Stimulated activated CD8-positive, alpha-beta memory T cell treated with anti-CD3 and anti-CD28 coated beads, Interleukin-2, amount 100 ng/mL, for 1 hour (primary cell): ENCODE measurements at regions not wholly inside any gene's neighbourhood (a gene's known extent, or its start where the extent isn't known, plus 50 kb on each side); places are given as distances from the start of the nearest gene placed in this dataset.
"Not testable (repeated sequence)": the region's sequence is repeated elsewhere in the genome, so short reads cannot be mapped to it uniquely, and the experiment has no call there.

Experiments used
- DNase-seq, 2 donors: peaks; one replicate each; pipeline ENCODE4 v3.0.0-alpha.2; 2020; ENCODE audit warnings: low read depth in 2 of 2

DNA sequence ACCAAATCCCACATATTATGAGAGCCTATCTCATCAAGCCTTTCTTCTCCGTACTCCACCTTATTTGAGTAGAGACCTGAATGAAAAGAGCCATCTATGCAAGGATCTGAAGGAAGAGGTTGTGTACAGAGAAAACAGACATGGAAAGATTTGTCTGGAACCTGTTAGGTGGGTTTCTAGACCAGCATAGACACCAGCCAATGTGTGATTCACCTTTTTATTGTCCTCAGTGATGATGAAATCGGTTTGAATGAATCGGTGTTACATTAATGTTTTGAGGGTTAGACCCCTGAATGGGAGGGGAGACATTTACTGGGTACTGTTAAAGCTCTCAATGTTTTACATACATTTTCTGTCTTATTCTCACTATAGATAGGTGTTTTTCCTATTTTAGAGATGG, 223.6 kb downstream of the NMUR2 start:
- DNase-seq, result no peak

DNA sequence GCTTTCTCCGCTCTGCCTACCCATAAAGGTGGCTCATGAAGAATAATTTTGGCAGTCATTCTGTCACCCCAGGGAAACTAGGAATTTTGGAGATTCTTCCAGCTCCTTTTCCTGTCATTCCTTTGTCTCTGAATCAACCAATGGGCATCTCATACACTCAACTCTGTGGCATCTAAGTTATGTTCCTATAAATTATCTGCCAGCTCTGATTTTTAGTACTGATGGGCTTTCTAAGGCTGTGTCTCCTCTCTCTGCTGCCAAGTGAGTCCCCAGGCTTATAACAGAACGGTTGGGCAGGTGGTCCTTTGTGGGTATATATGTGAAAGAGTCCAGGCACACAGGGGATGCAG, 226.8 kb downstream of the NMUR2 start:
- DNase-seq, result no peak

DNA sequence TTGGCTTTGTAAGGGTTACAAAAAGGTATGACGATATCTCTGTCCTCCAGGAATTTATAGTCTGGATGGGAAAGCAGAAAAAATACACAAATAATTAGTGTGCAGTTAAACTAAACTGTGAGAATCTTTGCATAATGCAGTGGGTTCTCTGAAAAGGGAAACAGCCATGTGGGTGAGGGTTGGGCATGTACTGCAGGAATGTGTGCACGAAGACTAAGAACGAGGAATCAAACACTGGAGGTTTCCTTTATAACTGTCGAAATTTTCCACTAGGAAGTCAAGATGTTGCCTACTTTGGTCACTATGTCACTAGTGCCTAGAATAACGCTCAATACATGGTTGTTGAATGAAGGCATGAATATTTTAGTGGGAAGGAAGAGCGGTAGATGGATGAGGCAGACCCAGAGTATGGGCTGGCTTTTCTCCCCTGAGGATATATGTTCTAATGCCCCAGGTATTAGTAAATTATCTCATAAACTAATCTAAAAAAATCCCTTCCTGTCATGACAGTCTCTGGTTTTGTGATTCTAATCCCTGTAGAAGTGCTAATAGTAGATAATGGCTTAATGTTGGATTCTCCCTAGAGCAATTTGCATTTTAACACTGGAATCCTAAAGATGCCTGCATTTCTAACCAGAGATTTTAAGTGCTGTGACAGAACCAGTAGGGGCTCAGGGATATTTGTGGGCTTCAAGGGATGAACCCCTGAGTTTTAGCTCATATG, 227.3 kb downstream of the NMUR2 start:
- no peak for DNase-seq

DNA sequence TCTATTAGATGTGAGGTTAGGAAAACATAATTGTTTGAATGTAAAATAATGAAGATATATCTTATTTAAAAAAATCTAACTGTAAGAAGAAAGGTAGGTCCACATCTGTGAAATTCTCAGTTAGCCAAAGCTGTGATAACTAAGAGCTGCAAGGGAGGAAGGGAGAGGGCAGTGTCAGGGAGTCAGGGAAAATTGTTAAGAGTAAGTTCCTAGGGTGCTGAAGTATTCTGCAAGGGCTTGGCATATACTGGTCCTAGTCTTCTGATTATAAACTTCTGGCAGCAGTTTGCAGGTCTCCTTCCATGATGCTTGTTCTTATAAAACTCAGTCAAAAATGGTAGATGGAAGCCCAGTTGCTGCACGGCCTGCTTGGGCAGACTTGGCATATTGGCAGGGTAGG, 233.2 kb downstream of the NMUR2 start:
- DNase-seq, result no peak

DNA sequence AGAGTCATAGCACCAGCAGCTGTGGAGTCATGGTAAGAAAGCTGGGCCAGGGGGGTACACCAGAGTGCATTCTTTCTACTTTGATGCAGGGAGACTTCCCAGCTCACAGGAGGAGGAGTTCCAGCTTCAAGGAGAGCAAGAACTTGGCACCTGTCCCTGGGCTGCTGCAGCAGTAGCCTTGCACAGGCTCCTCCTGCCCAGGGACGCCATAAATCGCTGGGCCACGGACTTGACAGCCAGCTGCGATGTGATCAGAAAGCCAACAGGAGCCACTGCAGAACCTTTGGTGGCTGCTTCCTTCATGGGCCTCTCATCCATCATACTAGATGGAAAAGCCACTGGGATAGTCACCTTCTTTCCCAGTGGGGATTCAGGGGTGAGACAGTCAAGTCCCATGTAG, 234.7 kb downstream of the NMUR2 start:
- no peak for DNase-seq

DNA sequence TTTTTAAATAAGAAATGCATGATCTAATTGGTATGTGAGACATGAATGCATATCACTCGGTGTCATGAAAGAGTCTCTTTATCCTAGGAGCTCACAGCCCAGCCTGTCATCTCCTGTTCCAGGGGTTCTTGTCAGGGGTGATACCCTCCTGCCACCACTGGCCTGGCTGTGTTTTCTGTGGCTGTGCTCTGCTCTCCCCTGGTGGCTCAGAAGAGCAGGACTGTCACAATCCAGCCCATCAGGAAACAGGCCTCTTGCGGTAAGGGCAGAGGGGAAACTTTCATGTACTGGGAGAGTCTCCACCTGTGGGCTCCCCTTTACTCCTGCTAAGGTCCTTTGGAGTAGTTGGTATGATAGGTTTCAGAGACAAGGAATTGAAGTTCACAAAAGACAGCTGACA, 240.2 kb upstream of the GLRA1 start:
- no peak for DNase-seq

DNA sequence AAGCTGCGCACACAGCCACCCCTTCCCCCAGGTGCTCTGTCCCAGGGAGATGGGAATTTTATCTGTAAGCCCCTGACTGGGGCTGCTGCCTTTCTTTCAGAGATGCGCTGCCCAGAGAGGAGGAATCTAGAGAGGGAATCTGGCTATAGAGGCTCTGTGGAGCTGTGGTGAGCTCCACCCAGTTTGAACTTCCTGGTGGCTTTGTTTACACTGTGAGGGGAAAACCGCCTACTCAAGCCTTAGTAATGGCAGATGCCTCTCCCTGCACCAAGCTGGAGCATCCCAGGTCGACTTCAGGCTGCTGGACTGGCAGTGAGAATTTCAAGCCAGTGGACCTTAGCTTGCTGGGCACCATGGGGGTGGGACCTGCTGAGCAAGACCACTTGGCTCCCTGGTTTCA, 235.2 kb upstream of the GLRA1 start:
- DNase-seq, result not testable (repeated sequence)

DNA sequence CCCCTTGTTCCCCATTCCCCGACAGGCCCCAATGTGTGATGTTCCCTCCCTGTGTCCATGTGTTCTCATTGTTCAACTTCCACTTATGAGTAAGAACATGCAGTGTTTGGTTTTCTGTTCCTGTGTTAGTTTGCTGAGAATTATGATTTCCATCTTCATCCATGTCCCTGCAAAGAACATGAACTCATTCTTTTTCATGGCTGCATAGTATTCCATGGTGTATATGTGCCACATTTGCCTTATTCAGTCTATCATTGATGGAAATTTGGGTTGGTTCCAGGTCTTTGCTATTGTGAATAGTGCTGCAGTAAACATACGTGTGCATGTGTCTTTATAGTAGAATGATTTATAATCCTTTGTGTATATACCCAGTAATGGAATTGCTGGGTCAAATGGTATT, 229.8 kb upstream of the GLRA1 start:
- DNase-seq, result not testable (repeated sequence)

DNA sequence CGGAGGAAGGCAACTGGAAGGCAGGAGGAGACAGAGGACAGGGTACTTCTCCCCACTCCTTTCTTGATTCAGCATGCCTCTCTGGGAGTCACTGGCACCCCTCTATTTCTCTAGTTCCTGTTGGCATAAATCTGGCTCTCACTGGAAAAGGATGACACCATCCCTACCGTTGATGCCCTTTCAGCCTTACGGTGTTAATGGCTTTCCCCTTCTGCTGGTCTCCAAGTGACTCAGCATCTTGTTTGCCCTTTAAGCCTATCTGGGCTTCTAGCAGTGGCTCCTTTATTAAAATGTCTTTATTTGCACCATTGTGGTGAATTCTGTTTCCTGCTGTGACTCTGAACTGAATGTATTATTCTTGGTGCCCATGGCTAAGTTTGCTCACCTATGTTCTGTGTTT, 227.3 kb upstream of the GLRA1 start:
- no peak for DNase-seq

DNA sequence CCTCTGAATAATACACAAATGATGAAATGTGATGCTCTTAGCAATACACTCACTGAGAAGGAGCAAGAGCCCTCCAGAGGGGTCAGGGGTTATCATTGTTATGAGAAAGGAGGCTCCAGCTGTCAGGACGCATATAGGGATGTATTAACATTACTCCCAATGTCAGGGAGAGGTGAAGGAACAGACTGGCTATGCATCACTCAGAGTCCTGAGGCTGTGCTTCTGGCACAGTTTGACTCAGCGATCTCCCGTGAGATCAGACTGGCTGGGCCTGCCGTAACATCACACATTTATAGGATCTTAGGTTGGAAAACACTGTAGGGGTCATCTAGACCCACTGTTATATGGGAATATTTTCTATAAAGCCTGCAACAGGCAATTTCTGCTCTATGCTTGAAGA, 226.5 kb upstream of the GLRA1 start:
- DNase-seq, result no peak

DNA sequence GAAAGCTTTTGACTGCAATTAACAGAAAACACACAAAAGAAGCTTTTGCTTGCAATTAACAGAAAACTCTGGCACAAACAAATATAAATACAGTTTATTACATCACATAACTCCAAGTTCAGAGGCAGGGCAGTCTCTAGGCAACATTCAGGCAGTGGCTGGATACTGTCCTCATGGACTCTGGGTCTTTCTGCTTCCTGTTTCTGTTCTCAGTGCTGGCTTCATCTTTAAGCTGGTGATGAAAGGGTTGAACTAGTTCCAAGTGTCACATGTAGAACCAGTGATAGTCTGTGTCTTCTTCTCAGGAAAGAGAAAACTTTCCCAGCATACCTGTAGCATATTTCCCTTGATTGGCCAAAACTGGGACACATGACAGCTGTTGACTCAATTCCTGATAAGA, 222.6 kb upstream of the GLRA1 start:
- DNase-seq, result no peak

DNA sequence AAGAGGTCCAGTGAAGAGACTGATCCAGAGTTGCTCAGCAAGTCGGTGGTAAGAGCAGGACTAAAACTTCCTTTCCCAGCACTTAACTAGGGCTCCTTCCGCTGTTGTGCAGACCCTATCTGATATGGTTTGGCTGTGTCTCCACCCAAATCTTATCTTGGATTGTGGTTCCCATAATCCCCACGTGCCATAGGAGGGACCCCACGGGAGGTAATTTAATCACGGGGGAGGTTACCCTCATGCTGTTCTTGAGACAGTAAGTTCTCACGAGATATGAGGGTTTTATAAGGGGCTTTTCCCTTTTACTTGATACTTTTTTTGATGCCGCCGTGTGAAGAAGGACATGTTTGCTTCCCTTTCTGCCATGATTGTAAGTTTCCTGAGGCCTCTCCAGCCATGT, 221.9 kb upstream of the GLRA1 start:
- DNase-seq, result no peak

DNA sequence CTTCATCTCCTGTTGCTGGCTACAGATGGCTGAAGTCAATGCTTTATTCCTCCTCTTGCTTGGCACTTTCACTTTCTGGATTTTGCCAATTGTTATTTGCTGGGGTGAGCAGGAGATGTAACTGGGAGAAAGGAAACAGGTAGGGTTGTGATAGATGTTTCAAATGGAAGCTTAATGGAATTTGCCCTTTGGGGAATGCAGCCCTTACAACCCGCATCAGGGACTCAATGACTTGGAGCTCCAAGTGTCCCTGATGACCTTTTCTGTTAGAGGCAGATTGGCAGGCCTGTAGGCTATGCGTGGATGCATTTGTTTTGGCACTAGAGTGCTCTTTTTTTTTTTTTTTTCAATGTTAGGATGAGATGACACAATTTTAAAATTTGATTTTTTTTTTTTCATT, 219.9 kb upstream of the GLRA1 start:
- DNase-seq, result no peak

DNA sequence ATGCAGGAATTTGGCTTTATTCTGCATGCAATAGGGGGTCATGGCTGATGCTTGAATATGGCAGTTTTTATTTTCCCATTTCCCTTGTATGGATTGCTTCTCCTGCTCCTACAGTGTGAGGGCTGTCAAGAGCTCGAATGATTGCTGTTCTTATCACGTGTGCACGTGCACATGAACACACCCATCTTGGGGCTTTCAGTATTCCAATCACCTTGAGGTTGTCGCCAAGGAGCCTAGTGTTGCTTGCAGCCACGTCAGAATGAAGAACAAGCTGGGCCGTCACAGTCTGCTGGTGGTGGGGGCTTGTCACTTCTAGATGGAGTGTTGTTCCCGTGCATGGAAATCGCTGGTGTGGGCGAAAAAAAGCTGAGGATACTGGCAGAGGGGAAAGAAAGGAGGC, 219.4 kb upstream of the GLRA1 start:
- no peak for DNase-seq

DNA sequence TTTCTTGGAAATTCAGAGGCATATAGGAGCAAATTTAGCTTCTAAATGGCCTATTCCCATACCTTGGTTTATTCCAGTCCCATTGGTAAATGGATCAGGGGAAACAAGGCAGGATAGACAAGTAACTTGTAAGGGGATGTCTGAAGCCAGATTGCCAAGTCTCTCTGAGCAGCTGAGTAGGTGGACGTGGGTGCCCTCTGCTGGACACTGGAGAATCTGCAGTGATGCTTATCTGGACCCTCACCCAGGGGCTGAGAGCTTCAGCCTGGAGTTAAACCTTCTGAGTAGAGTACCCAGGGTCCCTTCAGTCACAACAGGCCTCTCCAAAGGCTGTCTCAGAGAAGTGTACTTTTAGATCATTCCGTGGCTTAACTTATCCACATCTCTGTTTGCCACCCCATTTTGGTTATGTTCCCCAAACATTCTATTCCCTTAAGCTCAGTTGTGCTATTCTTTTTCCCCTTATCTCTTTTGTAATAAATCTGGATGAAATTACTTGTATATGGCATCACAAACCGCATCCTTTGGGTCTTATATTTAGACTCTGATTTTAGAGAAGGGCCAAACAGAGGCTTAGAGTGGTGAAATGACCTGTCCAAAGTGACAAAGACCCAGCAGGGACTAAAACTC, 218.3 kb upstream of the GLRA1 start:
- DNase-seq, result peak; percentile 25 to 36

DNA sequence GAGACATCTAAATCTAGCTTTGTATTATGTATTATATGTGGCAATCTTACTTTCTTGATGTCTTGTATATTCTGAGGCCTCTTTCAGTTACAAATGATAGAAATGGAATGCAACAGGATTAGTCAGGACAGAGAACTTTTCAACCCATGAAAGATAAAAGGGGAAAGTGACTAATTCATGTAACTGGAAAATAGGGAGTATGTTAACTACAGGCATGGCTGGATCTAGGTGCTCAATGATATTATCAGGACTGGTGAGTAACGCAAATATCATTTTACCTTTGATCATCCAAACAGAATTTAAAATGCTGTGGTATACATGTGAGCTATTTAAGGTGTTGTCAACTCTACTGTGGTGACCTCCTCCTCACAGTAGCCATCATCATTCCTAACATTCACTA, 215.7 kb upstream of the GLRA1 start:
- no peak for DNase-seq

DNA sequence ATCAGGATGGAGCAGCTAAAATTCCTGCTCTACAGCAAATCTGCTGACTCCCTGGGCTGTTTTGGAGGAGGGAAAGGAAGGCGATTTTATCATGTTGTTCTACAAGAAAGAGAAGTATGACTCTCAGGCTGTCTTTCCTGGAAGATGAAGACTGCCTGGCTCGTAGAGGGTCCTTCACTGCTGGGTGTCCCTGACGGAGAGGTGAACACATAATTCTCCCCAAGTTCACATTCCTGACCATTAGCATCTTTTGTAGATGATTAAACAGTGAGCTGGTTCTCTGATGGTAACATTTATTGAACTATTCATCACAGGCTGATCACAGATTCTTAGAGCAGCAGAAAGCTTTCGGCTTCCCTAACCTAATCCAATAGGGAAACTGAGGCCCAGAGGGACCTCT, 212.4 kb upstream of the GLRA1 start:
- no peak for DNase-seq

DNA sequence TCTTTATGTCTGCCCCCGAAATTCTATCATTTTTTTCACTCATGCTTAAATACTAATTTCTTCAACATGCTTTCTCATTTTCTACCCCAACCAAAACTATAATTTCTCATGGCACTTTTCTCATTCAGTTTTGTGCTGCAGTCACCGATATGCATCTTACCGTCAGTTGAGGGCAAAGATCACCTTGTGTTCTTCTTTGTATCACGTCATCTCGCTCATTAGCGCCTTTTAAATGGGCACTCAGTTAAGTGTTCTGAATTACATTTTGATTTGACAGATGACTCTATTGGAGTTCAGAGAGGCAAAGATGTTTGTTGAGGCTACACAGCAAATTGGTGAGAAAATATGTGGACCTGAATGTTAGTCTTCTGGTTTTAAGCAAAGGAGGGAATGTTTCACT, 211.7 kb upstream of the GLRA1 start:
- DNase-seq, result no peak

DNA sequence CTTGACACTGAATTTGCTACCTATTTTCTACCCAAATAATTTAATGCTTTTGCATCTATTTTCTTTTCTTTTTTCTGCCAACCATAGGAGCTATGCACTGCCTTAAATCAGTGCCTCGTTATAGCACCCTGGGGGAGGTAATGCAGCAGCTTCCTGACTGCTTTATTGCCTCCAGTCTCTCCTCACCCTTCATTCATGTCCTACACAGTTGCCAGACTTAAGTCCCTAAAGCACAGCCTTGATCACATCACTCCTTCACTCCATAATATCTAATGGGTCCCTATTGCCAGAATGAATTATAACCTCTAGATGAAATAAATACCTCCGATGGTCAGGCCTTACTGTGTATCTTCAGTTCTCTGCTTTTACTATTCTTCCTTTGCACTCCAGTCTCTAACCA, 211.2 kb upstream of the GLRA1 start:
- no peak for DNase-seq

DNA sequence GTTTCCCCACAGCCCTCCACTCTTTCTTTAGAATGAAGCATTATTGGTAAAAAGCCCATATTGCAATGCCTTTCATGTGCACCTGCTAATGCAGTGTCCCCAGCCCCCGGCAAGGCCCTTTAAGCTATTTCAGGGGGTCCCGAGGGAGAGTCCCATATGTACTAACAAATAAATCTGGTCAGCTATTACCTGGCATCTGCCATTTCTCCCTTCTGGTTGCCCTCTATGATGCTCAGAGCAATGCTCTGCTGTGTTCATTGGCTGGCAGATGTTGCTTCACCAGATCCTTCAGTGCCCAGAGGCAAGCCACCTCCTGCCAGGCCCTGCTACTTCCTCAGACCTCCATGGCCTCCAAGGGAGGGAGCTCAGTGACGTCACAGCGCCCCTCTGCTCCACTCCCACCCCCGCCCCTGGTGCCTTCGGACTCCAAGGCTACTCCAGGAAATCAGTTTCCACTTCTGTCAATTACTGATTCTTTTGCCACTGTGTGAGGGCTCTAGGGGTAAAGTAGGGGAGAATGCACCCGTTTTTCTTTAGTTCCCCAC, 201.1 kb upstream of the GLRA1 start:
- DNase-seq, result no peak

DNA sequence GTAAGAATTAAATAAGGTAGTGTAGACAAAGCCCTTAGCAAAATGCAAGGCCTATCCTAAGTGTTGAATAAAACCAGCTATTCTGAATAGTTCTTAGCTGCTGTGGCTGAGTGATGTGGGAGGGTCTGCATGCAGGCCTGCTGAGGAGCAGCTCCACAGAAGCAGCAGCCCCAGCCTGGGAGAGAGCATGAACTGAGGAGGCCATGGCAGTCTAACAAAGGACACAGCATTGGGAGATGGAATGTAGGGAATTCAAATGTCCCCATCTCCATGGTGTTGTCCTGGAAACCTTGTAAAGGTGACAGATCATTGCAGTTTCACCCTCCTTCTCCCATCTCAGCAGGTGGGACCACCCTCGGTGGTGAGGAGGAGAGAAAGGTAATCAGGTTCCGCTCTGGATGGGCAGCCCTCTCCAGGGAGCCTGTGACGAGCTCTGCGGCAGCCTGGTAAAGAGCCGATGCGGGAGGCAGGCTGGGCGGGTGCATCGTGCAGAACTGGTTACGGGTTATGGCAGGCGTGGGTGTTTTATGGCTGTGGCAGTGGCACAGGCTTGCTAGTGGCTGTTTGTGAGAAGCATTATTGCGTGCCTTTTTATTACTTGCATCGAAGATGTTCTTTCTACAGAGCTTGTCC, 199.9 kb upstream of the GLRA1 start:
- no peak for DNase-seq

DNA sequence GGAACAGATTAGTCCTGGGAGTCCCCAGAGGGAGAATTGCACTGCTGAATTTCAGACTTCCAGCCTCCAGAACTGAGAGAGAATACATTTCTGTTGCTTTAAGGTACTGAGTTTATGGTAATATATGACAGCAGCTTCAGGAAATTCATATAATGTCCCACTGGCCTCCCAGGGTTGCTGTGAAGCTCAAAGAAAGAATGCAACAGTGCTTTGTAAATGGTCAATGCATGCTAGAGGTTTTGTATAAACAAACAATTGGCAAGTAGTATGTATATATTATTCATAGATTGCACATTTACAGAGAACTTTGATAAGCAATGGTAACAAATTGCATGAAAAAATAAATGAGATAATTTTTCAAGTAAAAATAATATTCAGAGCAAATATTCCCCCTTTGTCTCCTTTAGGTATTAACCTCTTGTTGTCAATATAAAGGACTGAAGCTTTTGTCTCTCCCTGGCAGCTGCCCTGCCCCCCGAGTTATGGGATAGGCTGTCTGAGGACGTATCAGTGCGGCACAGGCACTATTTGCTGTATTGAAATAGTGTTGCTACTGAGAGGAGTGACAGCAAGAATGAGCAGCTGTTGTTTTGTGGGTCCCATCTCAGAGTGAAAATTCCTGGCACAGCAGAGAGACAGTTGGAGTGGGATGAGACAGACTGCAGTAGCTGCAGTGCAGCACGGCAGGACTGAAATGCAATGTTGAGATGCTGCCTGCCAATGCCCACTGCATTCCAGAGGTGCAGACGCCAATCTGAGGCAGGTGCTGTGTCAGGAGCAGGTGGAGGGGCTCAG, 194.2 kb upstream of the GLRA1 start:
- DNase-seq, result no peak
